Pancreas (tissue), 10 donors: ENCODE measurements at regions not wholly inside any gene's neighbourhood (a gene's known extent, or its start where the extent isn't known, plus 50 kb on each side); places are given as distances from the start of the nearest gene placed in this dataset.

Experiments
- ATAC-seq, 4 donors: fragments of 200-7000 bp; cut with Tn5 transposase; one replicate each; pipeline versions ENCODE4 v1.8.0 to v1.9.1; 2020; ENCODE audit warnings: mild to moderate bottlenecking in 4 of 4, moderate library complexity in 4 of 4
- DNase-seq, 6 donors: peaks; one replicate each; pipeline ENCODE4 v3.0.0-alpha.2; 2020
- FAIRE-seq: peaks from 2 replicates; lab custom pipeline; 2012; peaks lifted over from hg19 to GRCh38; lab: Jason Lieb, UNC
- H3K27ac ChIP-seq, 4 donors: fragments of 200-600 bp; sonication (generic); 1 replicate in 3 of 4; 2 replicates in 1 of 4; pipeline versions ENCODE4 v1.5.0 to v1.8.0; 2020
- H3K27me3 ChIP-seq, 4 donors: fragments of 200-600 bp; one replicate each; pipeline ENCODE4 v1.8.0; 2021
- H3K36me3 ChIP-seq, 3 donors: fragments of 200-600 bp; sonication (generic) in 1 of 3; one replicate each; pipeline versions ENCODE4 v1.5.0 to v1.8.0; 2020 to 2021
- H3K4me1 ChIP-seq, 3 donors: fragments of 200-600 bp; one replicate each; pipeline ENCODE4 v1.8.0; 2021
- H3K4me3 ChIP-seq, 4 donors: fragments of 200-600 bp; sonication (generic) in 2 of 4; one replicate each; pipeline versions ENCODE4 v1.5.0 to v1.8.0; 2020 to 2021
- H3K9me3 ChIP-seq, 4 donors: fragments of 200-600 bp; one replicate each; pipeline ENCODE4 v1.8.0; 2021
- WGBS, 2 donors: extraction: QIAGEN DNeasy Blood & Tissue Kit; methylation state at CpG; one replicate each; pipeline ENCODE4 v1.1.7; 2013; 5-methylcytosine and 5-hydroxymethylcytosine counted together
- intact Hi-C, 3 donors: fragments of 100-400 bp; cut with DNase I; formaldehyde crosslinking; loops; one replicate each; pipeline versions ENCODE4 v1.11.1 to v1.14.2; 2022
- TF ChIP-seq, protein P1 (sequence below), 4 donors: fragments of 200-600 bp; sonication (generic) in 3 of 4; IDR thresholded peaks; one replicate each; pipeline versions ENCODE4 v1.5.0 to v1.8.0; 2021; ENCODE audit warnings: antibody characterized with exemption in 4 of 4
- donor health status: healthy with polysubstance abuse.
- donor health status: DM: no; HTN: no; CAD: no; lungs with moderate emphysema.
- donor health status: DM: no; HTN: no; CAD: no.
- donor health status: control.
- donor health status: control.
- donor health status: Bipolar disorder and iron deficiency.
- donor health status: DM: yes; HTN: yes; CAD: no.
- donor health status: DM: no; HTN: no; CAD: no.
- donor health status: DM: no; HTN: no; CAD: no.
- donor health status: DM: yes; HTN: yes; CAD: no.

DNA sequence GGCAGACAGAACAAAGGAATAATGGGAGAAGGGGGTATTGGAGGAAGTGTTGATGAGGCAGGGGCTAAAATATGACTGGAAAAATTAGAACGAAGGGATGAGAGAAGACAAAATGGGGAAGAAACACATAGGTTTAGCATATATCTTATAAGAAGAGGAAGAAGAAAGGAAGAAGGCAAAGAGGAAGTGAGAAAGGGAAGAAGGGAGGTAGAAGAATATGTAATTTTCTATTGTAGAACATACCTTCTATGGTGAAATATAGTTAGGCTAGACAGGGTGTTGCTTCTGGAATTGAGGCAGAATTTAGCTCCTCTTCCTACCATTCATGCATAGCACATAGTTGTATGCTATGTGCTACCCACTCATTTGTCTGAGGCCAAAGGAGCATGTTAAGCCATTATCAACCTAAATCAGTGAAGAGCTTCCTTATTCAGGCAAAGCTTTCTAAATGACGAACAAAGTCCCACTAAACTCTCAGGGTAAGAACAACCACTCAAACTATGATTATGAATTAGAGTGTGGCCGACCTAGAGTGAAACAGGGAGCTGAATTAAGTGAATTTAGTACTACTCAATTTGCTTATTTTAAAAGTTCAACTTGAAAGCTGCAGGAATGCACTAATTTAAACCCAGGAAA lies 180.9 kb upstream of the GALNT5 start:
- no peaks in the 10 kb centered on the region for H3K36me3 ChIP-seq
- WGBS, 2 donors = 47 to 56% methylated on average over 3 of the region's 3 CpGs
- ATAC-seq (no peak), DNase-seq (no peak), FAIRE-seq (no peak)
- intact Hi-C loops = no loop called here
- TF ChIP-seq, protein P1, sequence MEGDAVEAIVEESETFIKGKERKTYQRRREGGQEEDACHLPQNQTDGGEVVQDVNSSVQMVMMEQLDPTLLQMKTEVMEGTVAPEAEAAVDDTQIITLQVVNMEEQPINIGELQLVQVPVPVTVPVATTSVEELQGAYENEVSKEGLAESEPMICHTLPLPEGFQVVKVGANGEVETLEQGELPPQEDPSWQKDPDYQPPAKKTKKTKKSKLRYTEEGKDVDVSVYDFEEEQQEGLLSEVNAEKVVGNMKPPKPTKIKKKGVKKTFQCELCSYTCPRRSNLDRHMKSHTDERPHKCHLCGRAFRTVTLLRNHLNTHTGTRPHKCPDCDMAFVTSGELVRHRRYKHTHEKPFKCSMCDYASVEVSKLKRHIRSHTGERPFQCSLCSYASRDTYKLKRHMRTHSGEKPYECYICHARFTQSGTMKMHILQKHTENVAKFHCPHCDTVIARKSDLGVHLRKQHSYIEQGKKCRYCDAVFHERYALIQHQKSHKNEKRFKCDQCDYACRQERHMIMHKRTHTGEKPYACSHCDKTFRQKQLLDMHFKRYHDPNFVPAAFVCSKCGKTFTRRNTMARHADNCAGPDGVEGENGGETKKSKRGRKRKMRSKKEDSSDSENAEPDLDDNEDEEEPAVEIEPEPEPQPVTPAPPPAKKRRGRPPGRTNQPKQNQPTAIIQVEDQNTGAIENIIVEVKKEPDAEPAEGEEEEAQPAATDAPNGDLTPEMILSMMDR (IDR thresholded peaks at IDR 0.05) = no peak
- H3K27ac ChIP-seq = no peak overlapping the region
- no peak overlapping the region for H3K4me3 ChIP-seq
- no peaks in the 10 kb centered on the region for H3K27me3 ChIP-seq
- H3K9me3 ChIP-seq = no peaks in the 10 kb centered on the region
- H3K4me1 ChIP-seq = no peaks in the 10 kb centered on the region

DNA sequence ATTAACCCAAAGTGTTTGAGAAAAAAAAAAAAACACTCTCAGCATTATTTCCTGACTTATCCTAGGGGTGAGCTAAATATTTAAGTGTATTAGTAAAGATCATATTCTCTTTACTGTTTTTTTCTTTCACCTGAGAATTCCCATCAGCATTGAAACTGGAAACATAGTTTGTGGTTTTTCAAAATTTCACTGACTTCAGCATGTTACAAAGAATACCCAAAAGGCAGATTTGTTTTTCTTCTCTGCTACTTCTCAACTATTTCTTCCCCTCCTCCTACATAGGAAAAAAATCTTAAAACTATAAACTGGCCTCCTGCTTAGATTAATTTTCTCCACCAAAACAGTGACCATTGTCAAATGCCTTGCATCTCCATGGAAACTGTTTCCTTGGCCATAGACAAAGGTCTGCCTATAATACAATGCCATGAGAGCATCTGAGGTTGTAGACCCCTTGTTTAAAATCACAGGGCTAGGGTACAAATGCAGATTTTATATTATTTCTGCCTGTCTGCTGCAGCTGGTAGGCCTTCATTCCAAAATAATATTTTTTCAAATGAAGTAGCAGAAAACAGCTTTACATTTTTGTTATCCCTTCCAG lies 179.7 kb upstream of the GALNT5 start:
- Histone ChIP-seq H3K27ac (no peak overlapping the region), H3K4me1 (no peaks in the 10 kb centered on the region), H3K27me3 (no peaks in the 10 kb centered on the region), H3K9me3 (no peaks in the 10 kb centered on the region), H3K36me3 (no peaks in the 10 kb centered on the region), H3K4me3 (no peak overlapping the region)
- intact Hi-C loops = no loop called here
- TF ChIP-seq, protein P1 (IDR thresholded peaks at IDR 0.05) = no peak
- FAIRE-seq = no peak
- DNase-seq = no peak
- ATAC-seq = no peak

DNA sequence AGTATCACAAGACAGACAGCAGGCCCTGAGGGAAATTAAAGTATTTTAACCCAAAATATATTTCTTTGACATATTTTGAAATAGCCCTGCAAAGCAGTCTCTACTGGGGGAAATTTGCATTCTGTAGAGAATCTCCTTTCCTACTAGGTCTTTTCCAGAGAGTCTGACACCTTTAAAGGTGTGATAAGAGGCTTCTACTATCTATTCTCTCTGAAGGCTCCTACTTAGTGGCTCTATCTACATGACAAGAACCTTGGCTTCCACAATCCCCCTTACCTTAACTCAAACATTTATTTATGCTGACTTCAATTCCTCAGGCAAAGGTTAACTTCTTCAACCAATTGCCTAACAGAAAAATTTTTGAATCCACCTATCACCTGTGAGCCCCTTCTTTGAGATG lies 174.6 kb upstream of the GALNT5 start:
- Histone ChIP-seq H3K27ac (no peak overlapping the region), H3K9me3 (no peaks in the 10 kb centered on the region), H3K4me1 (no peaks in the 10 kb centered on the region), H3K4me3 (no peak overlapping the region), H3K36me3 (no peaks in the 10 kb centered on the region), H3K27me3 (no peaks in the 10 kb centered on the region)
- intact Hi-C loops = no loop called here
- ATAC-seq (no peak), FAIRE-seq (no peak), DNase-seq (no peak)
- TF ChIP-seq, protein P1 (IDR thresholded peaks at IDR 0.05) = no peak

DNA sequence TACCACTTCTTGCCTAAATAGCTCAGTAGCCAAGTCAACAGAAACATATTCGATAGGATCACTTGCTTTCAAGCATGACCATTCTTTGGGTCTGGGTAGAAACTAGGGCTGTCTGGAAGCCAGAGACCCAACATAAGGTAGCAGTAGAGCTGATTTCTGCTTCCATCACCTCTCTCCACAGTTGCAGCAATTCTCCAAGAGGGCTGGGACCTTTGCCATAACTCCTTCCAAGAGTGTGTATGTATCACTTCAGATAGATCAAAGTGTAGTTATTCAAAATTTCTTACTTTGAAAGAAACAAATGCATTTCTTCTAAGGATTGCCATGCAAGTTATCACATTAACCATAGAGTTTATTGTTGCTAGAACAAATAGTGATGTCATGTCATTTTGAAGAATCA lies 172.0 kb upstream of the GALNT5 start:
- DNase-seq (no peak), ATAC-seq (no peak), FAIRE-seq (no peak)
- intact Hi-C loops = no loop called here
- H3K4me1 ChIP-seq = no peaks in the 10 kb centered on the region
- no peak overlapping the region for H3K4me3 ChIP-seq
- H3K9me3 ChIP-seq = no peaks in the 10 kb centered on the region
- no peaks in the 10 kb centered on the region for H3K27me3 ChIP-seq
- 54 to 71% methylated on average over 1 of the region's 1 CpG for WGBS, 2 donors
- no peak overlapping the region for H3K27ac ChIP-seq
- TF ChIP-seq, protein P1 (IDR thresholded peaks at IDR 0.05) = no peak
- no peaks in the 10 kb centered on the region for H3K36me3 ChIP-seq

DNA sequence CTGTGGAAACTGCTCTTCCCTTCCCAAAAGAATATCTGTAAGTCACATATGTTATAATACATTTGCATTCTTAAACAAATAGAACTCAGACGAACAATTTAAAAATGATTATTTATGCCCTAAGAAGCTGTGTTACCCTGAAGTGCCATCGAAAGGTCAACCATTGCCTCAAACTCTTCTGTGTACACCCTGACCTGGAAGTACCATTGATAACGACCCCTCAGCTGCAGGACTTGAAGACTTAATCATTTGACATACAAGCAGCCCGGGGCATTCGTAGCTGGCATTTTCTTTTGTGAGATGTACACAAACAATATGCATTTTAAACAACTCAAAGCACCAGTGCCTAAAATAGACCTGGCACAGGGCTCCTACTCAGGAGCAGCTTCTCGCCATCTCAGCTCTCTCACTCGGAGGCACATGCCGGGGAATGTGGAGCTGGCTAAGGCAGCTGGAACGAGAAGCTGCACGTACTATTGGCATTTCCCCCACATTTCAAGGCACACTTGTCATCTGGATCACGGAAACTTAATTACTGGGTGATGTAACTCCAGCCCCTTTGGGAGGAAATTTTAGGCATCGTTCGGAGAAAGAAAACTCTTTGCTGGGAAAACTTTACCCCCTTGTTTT lies 170.0 kb upstream of the GALNT5 start:
- Histone ChIP-seq H3K27me3 (no peaks in the 10 kb centered on the region), H3K36me3 (no peaks in the 10 kb centered on the region), H3K27ac (no peak overlapping the region), H3K9me3 (no peaks in the 10 kb centered on the region), H3K4me1 (no peaks in the 10 kb centered on the region), H3K4me3 (no peak overlapping the region)
- intact Hi-C loops = no loop called here
- no peak for FAIRE-seq
- 60 to 67% methylated on average over 13 of the region's 13 CpGs for WGBS, 2 donors
- no peak for DNase-seq
- TF ChIP-seq, protein P1 (IDR thresholded peaks at IDR 0.05) = no peak
- ATAC-seq = no peak
